NK-92 treated with Interleukin-12 subunit alpha and Interleukin-12 subunit beta, amount 100 ng/mL, for 24 hours (cell line): ENCODE measurements at regions not wholly inside any gene's neighbourhood (a gene's known extent, or its start where the extent isn't known, plus 50 kb on each side); places are given as distances from the start of the nearest gene placed in this dataset.
A peak's percentile ranks its signal among the peaks of the same experiment; 100 is the strongest.

Experiments
- DNase-seq: peaks from one replicate; lab custom pipeline; 2025; lab: John Stamatoyannopoulos, UW

GRCh38 chr19:30898353-30899103, 450.7 kb downstream of the TSHZ3 start:
- no peak for DNase-seq

GRCh38 chr19:30897553-30897952, 451.7 kb downstream of the TSHZ3 start:
- DNase-seq: no peak

GRCh38 chr19:30897034-30897433, 452.2 kb downstream of the TSHZ3 start:
- no peak for DNase-seq

- no peak for DNase-seq
Observed at GRCh38 chr19:30896554-30896953, 452.7 kb downstream of the TSHZ3 start.

GRCh38 chr19:30895946-30896345, 453.3 kb downstream of the TSHZ3 start:
- no peak for DNase-seq

GRCh38 chr19:30891051-30891450, 458.2 kb downstream of the TSHZ3 start:
- no peak for DNase-seq

GRCh38 chr19:30890033-30890432, 459.2 kb downstream of the TSHZ3 start:
- no peak for DNase-seq

GRCh38 chr19:30888937-30889336, 460.3 kb downstream of the TSHZ3 start:
- no peak for DNase-seq

GRCh38 chr19:30887042-30887441, 462.2 kb downstream of the TSHZ3 start:
- no peak for DNase-seq

- no peak for DNase-seq
Observed at GRCh38 chr19:30886222-30886621, 463.0 kb downstream of the TSHZ3 start.

GRCh38 chr19:30884146-30884812, 465.0 kb downstream of the TSHZ3 start:
- DNase-seq: no peak

GRCh38 chr19:30883071-30883470, 466.2 kb downstream of the TSHZ3 start:
- DNase-seq: no peak

GRCh38 chr19:30882411-30883005, 466.7 kb downstream of the TSHZ3 start:
- no peak for DNase-seq

GRCh38 chr19:30881930-30882329, 467.3 kb downstream of the TSHZ3 start:
- peak; percentile 9 for DNase-seq

- no peak for DNase-seq
Observed at GRCh38 chr19:30881281-30881680, 468.0 kb downstream of the TSHZ3 start.

- no peak for DNase-seq
Observed at GRCh38 chr19:30880551-30880950, 468.7 kb downstream of the TSHZ3 start.

GRCh38 chr19:30880151-30880550, 469.1 kb downstream of the TSHZ3 start:
- DNase-seq: no peak

- no peak for DNase-seq
Observed at GRCh38 chr19:30879736-30880135, 469.5 kb downstream of the TSHZ3 start.

- DNase-seq: no peak
Observed at GRCh38 chr19:30879225-30879624, 470.0 kb downstream of the TSHZ3 start.

- no peak for DNase-seq
Observed at GRCh38 chr19:30878495-30878894, 470.7 kb downstream of the TSHZ3 start.

- DNase-seq: no peak
Observed at GRCh38 chr19:30877661-30878113, 471.5 kb downstream of the TSHZ3 start.

GRCh38 chr19:30873691-30874090, 475.5 kb downstream of the TSHZ3 start:
- no peak for DNase-seq

GRCh38 chr19:30873003-30873402, 476.2 kb downstream of the TSHZ3 start:
- DNase-seq: no peak
